Retina (tissue), 1 donor: ENCODE measurements at regions not wholly inside any gene's neighbourhood (a gene's known extent, or its start where the extent isn't known, plus 50 kb on each side); places are given as distances from the start of the nearest gene placed in this dataset.

Experiments
- DNase-seq: peaks from one replicate; pipeline ENCODE4 v3.0.0-alpha.2; 2016

- no peak for DNase-seq
Measured at GRCh38 chr12:116650585-116651087, 87.2 kb downstream of the SPRING1 start.

GRCh38 chr12:116650062-116650461 lies 87.8 kb downstream of the SPRING1 start:
- no peak for DNase-seq

- DNase-seq = no peak
Measured at GRCh38 chr12:116647813-116648212, 88.6 kb downstream of the MAP1LC3B2 start.

GRCh38 chr12:116646901-116647300 lies 87.7 kb downstream of the MAP1LC3B2 start:
- no peak for DNase-seq

DNA sequence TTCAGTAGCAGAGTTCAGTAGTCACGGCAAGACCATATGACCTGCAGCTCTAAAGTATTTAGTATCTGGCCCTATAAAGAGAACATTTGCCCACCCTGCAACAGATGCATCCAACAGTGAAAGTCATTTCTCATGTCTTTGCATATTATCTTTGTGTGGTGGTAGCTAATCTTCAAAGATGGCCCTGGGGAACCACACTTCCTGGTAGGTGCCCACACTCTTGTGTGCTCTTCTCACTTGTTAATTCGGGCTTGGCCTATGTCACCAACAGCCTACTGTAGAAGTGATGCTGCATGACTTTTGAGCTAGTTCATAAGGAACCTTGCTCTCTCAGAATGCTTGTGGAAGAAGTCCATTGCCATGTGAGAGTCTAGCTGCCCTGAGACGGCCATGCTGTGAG lies 85.6 kb downstream of the MAP1LC3B2 start:
- no peak for DNase-seq

- DNase-seq = no peak
Measured at GRCh38 chr12:116642683-116643082, 83.5 kb downstream of the MAP1LC3B2 start.

DNA sequence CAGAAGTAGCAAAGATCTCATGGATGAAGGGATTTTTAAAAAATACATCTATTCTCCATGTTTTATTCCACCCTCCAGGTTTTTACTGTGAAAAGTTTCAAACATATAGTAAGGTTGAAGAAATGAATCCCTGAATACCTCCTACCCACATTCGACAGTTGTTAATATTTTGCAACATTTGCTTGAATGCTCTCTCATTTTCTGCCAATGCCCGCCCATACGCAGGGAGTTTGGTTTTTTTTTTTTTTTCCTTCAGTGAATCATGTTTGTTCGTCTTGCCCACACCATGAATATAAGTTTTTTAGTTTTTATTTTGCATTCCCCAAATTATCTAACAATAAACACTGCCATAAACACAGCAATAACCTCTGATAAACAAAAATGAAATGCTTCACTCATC lies 82.9 kb downstream of the MAP1LC3B2 start:
- DNase-seq = no peak

GRCh38 chr12:116640281-116640680 lies 81.1 kb downstream of the MAP1LC3B2 start:
- no peak for DNase-seq

DNA sequence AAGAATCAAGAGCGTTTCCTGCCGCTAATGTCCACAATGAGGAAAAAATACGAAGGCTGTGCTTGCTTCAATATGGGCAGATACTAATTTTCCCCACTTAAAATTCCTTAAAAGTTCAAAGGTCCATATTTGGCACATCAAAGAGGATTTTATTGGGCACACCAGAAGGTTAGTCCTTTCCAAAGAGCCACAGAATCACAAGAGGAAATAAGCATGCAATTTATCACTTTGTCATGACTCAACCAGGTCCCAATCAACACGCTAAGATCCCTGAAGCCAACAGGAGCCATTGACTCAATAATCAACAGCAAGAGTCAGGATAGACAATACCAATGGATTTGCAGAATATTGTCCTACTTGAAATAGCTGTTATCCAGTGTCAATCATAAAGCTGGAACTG lies 80.6 kb downstream of the MAP1LC3B2 start:
- DNase-seq = no peak

DNA sequence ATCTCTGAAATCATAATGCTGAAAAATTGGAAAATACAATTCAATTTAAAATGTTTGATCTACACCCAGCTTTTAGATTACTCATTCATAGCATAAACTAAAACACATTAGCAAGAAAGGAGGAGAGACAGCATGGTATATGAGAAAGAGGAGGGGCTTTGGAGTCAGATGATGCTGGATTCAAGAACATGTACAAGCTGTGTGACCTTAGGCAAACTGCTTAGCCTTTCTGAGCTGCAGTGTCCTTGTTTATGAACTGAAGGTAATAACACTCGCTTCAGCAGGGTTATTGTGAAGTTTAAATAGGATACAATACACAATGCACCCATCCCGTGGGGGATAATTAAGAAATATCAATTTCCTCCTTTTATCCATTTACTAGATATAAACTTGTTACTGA lies 79.2 kb downstream of the MAP1LC3B2 start:
- DNase-seq = no peak

- DNase-seq = no peak
Measured at GRCh38 chr12:116637589-116638150, 78.5 kb downstream of the MAP1LC3B2 start.

- no peak for DNase-seq
Measured at GRCh38 chr12:116636608-116637519, 77.7 kb downstream of the MAP1LC3B2 start.

DNA sequence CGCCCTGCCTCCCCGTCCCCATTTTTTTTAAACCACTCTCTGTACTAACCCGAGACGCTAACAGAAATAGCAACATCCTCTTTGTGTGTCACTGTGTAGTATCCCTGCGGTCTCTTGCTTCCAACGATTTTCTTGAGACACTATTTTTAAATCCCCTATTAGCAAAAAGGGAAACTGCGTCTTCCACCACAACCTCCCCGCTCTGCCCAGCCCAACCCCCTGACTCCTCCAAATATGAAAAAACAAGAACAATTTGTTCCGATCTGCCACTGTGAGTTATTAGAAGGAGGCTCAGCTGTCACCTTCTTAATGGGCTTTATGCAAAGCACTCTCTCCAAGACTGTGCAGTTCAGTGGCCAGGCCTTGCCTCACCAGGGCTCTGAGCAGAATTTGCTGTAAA lies 76.3 kb downstream of the MAP1LC3B2 start:
- DNase-seq = no peak

GRCh38 chr12:116633476-116633875 lies 74.3 kb downstream of the MAP1LC3B2 start:
- no peak for DNase-seq

DNA sequence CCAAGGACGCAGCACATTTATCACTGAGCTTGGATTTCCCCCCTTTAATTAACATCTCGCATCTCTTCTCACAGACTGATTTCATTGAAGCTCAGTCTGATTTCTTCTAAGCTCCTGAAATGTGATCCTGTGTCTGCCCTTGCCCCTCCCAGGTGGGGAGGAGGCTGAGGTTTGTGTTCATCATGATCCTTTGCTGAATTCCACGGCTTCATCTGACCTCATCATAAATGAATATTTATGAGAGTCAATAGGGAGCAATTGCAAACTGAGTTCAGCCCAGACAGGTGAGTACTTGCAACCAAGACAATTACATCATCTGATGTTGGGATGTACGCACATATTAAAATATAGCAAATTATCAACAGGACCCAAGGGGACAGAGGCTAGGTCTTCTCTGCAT lies 72.4 kb downstream of the MAP1LC3B2 start:
- no peak for DNase-seq

DNA sequence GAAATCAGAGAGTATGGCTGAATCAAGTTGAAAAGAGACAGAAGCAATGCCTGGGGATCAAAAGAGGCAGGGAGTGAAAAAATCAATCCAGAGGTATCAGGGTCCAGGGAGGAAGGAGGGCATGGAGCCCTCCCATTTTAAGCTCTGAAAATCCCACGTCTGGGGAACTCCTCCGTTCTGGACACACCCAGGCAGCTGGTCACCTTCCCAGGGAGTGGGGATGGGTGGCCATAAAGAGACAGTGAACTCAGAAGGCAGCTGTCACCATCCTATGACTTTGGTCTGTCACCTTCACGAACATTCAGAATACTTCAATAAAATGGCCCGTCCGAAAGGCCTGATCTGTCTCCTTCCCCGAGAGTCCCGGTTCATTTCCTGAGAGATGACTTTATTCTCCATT lies 71.6 kb downstream of the MAP1LC3B2 start:
- no peak for DNase-seq

- DNase-seq = no peak
Measured at GRCh38 chr12:116629480-116629879, 70.3 kb downstream of the MAP1LC3B2 start.

GRCh38 chr12:116628989-116629388 lies 69.8 kb downstream of the MAP1LC3B2 start:
- DNase-seq = no peak

GRCh38 chr12:116628450-116628793 lies 69.2 kb downstream of the MAP1LC3B2 start:
- no peak for DNase-seq
